Loucy (cell line): ENCODE measurements at regions not wholly inside any gene's neighbourhood (a gene's known extent, or its start where the extent isn't known, plus 50 kb on each side); places are given as distances from the start of the nearest gene placed in this dataset.

ENCODE experiments used
- H2AFZ ChIP-seq: fragments of 200-600 bp; sonication (generic); 2 replicates; pipeline ENCODE4 v1.6.0; 2016; ENCODE audit warnings: antibody characterized with exemption, mild to moderate bottlenecking, low read length, moderate library complexity
- H3F3A ChIP-seq: fragments of 200-600 bp; 2 replicates; pipeline ENCODE4 v1.6.0; 2016; ENCODE audit warnings: antibody characterized with exemption, low read depth, mild to moderate bottlenecking
- H3K27me3 ChIP-seq: fragments of 200-600 bp; sonication (generic); 2 replicates; pipeline ENCODE4 v1.6.1; 2014; ENCODE audit warnings: low read length, mild to moderate bottlenecking; ENCODE audit not compliant: insufficient read depth, poor library complexity, severe bottlenecking
- H3K36me3 ChIP-seq: fragments of 200-600 bp; sonication (generic); 2 replicates; pipeline ENCODE4 v1.6.1; 2016; ENCODE audit warnings: low read length; ENCODE audit not compliant: insufficient read depth
- H3K4me1 ChIP-seq: fragments of 200-600 bp; sonication (generic); 2 replicates; pipeline ENCODE4 v1.5.1; 2014; ENCODE audit warnings: low read length, mild to moderate bottlenecking; ENCODE audit not compliant: insufficient read depth, poor library complexity, severe bottlenecking
- H3K4me2 ChIP-seq: fragments of 200-600 bp; sonication (generic); 2 replicates; pipeline ENCODE4 v1.6.0; 2014; ENCODE audit warnings: antibody characterized with exemption, low read length, low read depth, mild to moderate bottlenecking; ENCODE audit not compliant: poor library complexity, severe bottlenecking
- H3K4me3 ChIP-seq: fragments of 200-600 bp; sonication (generic); 2 replicates; pipeline ENCODE4 v1.5.1; 2014; ENCODE audit warnings: low read length, mild to moderate bottlenecking, mixed read lengths; ENCODE audit not compliant: poor library complexity, severe bottlenecking
- H3K79me2 ChIP-seq: fragments of 200-600 bp; sonication (generic); 2 replicates; pipeline ENCODE4 v1.6.1; 2014; ENCODE audit warnings: low read length; ENCODE audit not compliant: insufficient read depth
- H3K9ac ChIP-seq: fragments of 200-600 bp; sonication (generic); 2 replicates; pipeline ENCODE4 v1.6.0; 2014; ENCODE audit warnings: mild to moderate bottlenecking, low read depth, low read length, moderate library complexity; ENCODE audit not compliant: poor library complexity, severe bottlenecking
- H3K9me2 ChIP-seq: fragments of 200-600 bp; sonication (generic); replicated peaks from 2 replicates; pipeline ENCODE4 v1.6.1; 2016; ENCODE audit warnings: low read depth, low read length, mixed read lengths
- H3K9me3 ChIP-seq: fragments of 200-600 bp; sonication (generic); 2 replicates; pipeline ENCODE4 v1.6.1; 2014; ENCODE audit warnings: mild to moderate bottlenecking, antibody characterized with exemption, low read length, low read depth; ENCODE audit not compliant: insufficient read depth
- H4K20me1 ChIP-seq: fragments of 200-600 bp; sonication (generic); 2 replicates; pipeline ENCODE4 v1.6.0; 2014; ENCODE audit warnings: antibody characterized with exemption, low read length, mild to moderate bottlenecking; ENCODE audit not compliant: insufficient read depth, poor library complexity, severe bottlenecking
- CTCF ChIP-seq: fragments of 200-600 bp; sonication (generic); conservative IDR thresholded peaks from 2 replicates; pipeline ENCODE4 v1.5.1; 2014; ENCODE audit warnings: mild to moderate bottlenecking, antibody characterized with exemption, low read length
- EZH2phosphoT487 ChIP-seq: fragments of 200-600 bp; IDR thresholded peaks from 2 replicates; pipeline ENCODE4 v1.6.1; 2018; ENCODE audit warnings: antibody characterized with exemption, mild to moderate bottlenecking, moderate library complexity, borderline replicate concordance

- Histone ChIP-seq H3K9me2 (no peaks in the 10 kb centered on the region), H3K79me2 (no peaks in the 10 kb centered on the region), H2AFZ (no peak overlapping the region), H3K4me3 (no peak overlapping the region), H3K9ac (no peak overlapping the region), H3K9me3 (no peaks in the 10 kb centered on the region), H3K27me3 (peaks cover 4% of the 10 kb centered on the region), H3K36me3 (no peaks in the 10 kb centered on the region), H3F3A (no peaks in the 10 kb centered on the region), H3K4me1 (no peaks in the 10 kb centered on the region), H4K20me1 (no peaks in the 10 kb centered on the region), H3K4me2 (no peak overlapping the region)
- TF ChIP-seq CTCF = no peak
- TF ChIP-seq EZH2phosphoT487 = no peak
These were observed 170.9 kb upstream of the PARP11 start for GRCh38 chr12:4044101-4044500.

- Histone ChIP-seq H3K79me2 (no peaks in the 10 kb centered on the region), H3K9ac (no peak overlapping the region), H3K4me3 (no peak overlapping the region), H2AFZ (no peak overlapping the region), H3K9me3 (no peaks in the 10 kb centered on the region), H3K27me3 (no peaks in the 10 kb centered on the region), H4K20me1 (no peaks in the 10 kb centered on the region), H3K9me2 (no peaks in the 10 kb centered on the region), H3K4me2 (no peak overlapping the region), H3K4me1 (no peaks in the 10 kb centered on the region), H3F3A (no peaks in the 10 kb centered on the region), H3K36me3 (no peaks in the 10 kb centered on the region)
- TF ChIP-seq EZH2phosphoT487 (no peak), CTCF (no peak)
These were observed 168.1 kb upstream of the PARP11 start for GRCh38 chr12:4041187-4041885.

- H3K9me2 ChIP-seq = no peaks in the 10 kb centered on the region
- no peaks in the 10 kb centered on the region for H3K4me1 ChIP-seq
- no peak overlapping the region for H3K4me3 ChIP-seq
- H3K27me3 ChIP-seq = no peaks in the 10 kb centered on the region
- no peaks in the 10 kb centered on the region for H3K36me3 ChIP-seq
- no peak for TF ChIP-seq CTCF
- no peak for TF ChIP-seq EZH2phosphoT487
- H3K79me2 ChIP-seq = no peaks in the 10 kb centered on the region
- H3K9me3 ChIP-seq = no peaks in the 10 kb centered on the region
- no peaks in the 10 kb centered on the region for H3F3A ChIP-seq
- H2AFZ ChIP-seq = no peak overlapping the region
- no peaks in the 10 kb centered on the region for H4K20me1 ChIP-seq
- H3K9ac ChIP-seq = no peak overlapping the region
- no peak overlapping the region for H3K4me2 ChIP-seq
These were observed 166.7 kb upstream of the PARP11 start for GRCh38 chr12:4039931-4040330.
